ENCODE measurements at regions not wholly inside any gene's neighbourhood (a gene's known extent, or its start where the extent isn't known, plus 50 kb on each side); places are given as distances from the start of the nearest gene placed in this dataset.

DNA sequence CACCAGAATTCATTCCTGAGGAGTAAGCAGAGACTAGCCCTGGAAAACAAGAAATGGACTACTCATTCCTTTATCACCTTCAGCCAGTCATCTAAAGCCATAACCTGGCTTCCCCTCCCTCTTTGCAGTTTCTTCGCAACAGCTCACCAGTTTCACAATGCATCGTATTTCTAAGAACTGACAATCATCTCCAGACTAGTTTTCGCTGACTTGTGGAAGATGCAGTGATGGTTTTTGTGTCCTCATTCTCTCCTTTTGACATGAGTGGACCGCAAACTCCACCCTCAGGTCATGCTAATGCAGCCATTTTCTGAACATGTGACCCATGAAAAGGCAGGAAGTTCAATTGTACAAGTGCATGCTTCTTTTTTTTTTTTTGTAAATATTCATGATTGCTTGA lies 1203.5 kb downstream of the PCDH7 start:
- Histone ChIP-seq H4K20me1 (ENCODE audit: low read depth) (no peaks in the 10 kb centered on the region), H3K4me2 (no peak overlapping the region), H3K27ac (no peak overlapping the region), H2AFZ (replicated peaks) (no peak overlapping the region), H3K27me3 (no peaks in the 10 kb centered on the region), H3F3A (ENCODE audit: low read depth) (no peaks in the 10 kb centered on the region), H3K9ac (no peak overlapping the region), H3K79me2 (ENCODE audit: low read depth) (no peaks in the 10 kb centered on the region), H3K4me3 (no peak overlapping the region), H3K4me1 (no peaks in the 10 kb centered on the region), H3K9me3 (ENCODE audit: low read depth) (no peaks in the 10 kb centered on the region), H3K36me3 (no peaks in the 10 kb centered on the region)
- TF ChIP-seq CTCF (IDR thresholded peaks at IDR 0.05) (no peak), EZH2 (IDR thresholded peaks at IDR 0.05) (no peak), EZH2phosphoT487 (IDR thresholded peaks at IDR 0.05) (no peak)
- H3K36me3 Mint-ChIP-seq = no peaks in the 10 kb centered on the region
- no peak overlapping the region for H3K4me3 Mint-ChIP-seq
- peaks cover 2% of the 10 kb centered on the region for H3K27me3 Mint-ChIP-seq (ENCODE audit: insufficient read depth, low read depth)
- no peaks in the 10 kb centered on the region for H3K4me1 Mint-ChIP-seq
- no peak for DNase-seq (ENCODE audit: low spot score)
- H3K9me3 Mint-ChIP-seq = no peaks in the 10 kb centered on the region
- no peak overlapping the region for H3K27ac Mint-ChIP-seq

GRCh38 chr4:31929676-31930345 lies 1209.6 kb downstream of the PCDH7 start:
- H3K4me3 Mint-ChIP-seq = no peak overlapping the region
- no peaks in the 10 kb centered on the region for H4K20me1 ChIP-seq (ENCODE audit: low read depth)
- no peaks in the 10 kb centered on the region for H3K36me3 Mint-ChIP-seq
- H2AFZ ChIP-seq (replicated peaks) = no peak overlapping the region
- H3F3A ChIP-seq (ENCODE audit: low read depth) = no peaks in the 10 kb centered on the region
- no peak overlapping the region for H3K4me2 ChIP-seq
- DNase-seq (ENCODE audit: low spot score) = no peak
- TF ChIP-seq EZH2 (IDR thresholded peaks at IDR 0.05) (no peak), EZH2phosphoT487 (IDR thresholded peaks at IDR 0.05) (no peak), CTCF (IDR thresholded peaks at IDR 0.05) (no peak)
- H3K9me3 Mint-ChIP-seq = no peaks in the 10 kb centered on the region
- no peaks in the 10 kb centered on the region for H3K9me3 ChIP-seq (ENCODE audit: low read depth)
- H3K27me3 ChIP-seq = no peaks in the 10 kb centered on the region
- no peak overlapping the region for H3K27ac Mint-ChIP-seq
- H3K27me3 Mint-ChIP-seq (ENCODE audit: insufficient read depth, low read depth) = peaks cover 2% of the 10 kb centered on the region
- H3K79me2 ChIP-seq (ENCODE audit: low read depth) = no peaks in the 10 kb centered on the region
- no peaks in the 10 kb centered on the region for H3K36me3 ChIP-seq
- no peak overlapping the region for H3K27ac ChIP-seq
- no peak overlapping the region for H3K4me3 ChIP-seq
- H3K4me1 Mint-ChIP-seq = no peaks in the 10 kb centered on the region
- H3K9ac ChIP-seq = no peak overlapping the region
- H3K4me1 ChIP-seq = no peaks in the 10 kb centered on the region

DNA sequence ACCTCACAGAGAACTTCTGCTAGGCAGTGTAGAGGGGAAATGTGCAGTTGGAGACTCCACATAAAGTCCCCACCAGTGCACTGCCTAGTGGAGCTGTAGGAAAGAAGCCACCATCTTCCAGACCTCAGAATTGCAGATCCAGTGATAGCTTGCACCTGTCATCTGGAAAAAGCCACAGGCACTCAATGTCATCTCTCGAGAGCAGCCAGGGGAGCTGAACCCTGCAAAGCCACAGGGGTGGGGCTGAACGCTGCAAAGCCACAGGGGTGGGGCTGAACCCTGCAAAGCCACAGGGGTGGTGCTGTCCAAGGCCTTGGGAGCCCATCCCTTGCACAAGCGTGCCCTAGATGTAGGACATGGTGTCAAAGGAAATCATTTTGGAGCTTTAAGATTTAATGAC lies 1226.3 kb downstream of the PCDH7 start:
- H3F3A ChIP-seq (ENCODE audit: low read depth) = no peaks in the 10 kb centered on the region
- H3K9me3 ChIP-seq (ENCODE audit: low read depth) = no peaks in the 10 kb centered on the region
- H3K4me3 ChIP-seq = no peak overlapping the region
- Mint-ChIP-seq H3K27me3 (ENCODE audit: insufficient read depth, low read depth) (no peaks in the 10 kb centered on the region), H3K4me3 (no peak overlapping the region), H3K4me1 (no peaks in the 10 kb centered on the region), H3K9me3 (no peaks in the 10 kb centered on the region), H3K27ac (no peak overlapping the region), H3K36me3 (no peaks in the 10 kb centered on the region)
- H3K4me2 ChIP-seq = no peak overlapping the region
- H3K27ac ChIP-seq = no peak overlapping the region
- DNase-seq (ENCODE audit: low spot score) = no peak
- TF ChIP-seq EZH2phosphoT487 (IDR thresholded peaks at IDR 0.05) (no peak), EZH2 (IDR thresholded peaks at IDR 0.05) (no peak), CTCF (IDR thresholded peaks at IDR 0.05) (no peak)
- no peaks in the 10 kb centered on the region for H3K27me3 ChIP-seq
- H3K79me2 ChIP-seq (ENCODE audit: low read depth) = no peaks in the 10 kb centered on the region
- H2AFZ ChIP-seq (replicated peaks) = no peak overlapping the region
- no peaks in the 10 kb centered on the region for H3K36me3 ChIP-seq
- H3K9ac ChIP-seq = no peak overlapping the region
- no peaks in the 10 kb centered on the region for H3K4me1 ChIP-seq
- no peaks in the 10 kb centered on the region for H4K20me1 ChIP-seq (ENCODE audit: low read depth)

Measured in neural progenitor cell (in vitro differentiated cells).